Trophoblast cell (in vitro differentiated cells and primary cell): ENCODE measurements at regions not wholly inside any gene's neighbourhood (a gene's known extent, or its start where the extent isn't known, plus 50 kb on each side); places are given as distances from the start of the nearest gene placed in this dataset.

ENCODE experiments used
- DNase-seq, 2 donors: peaks; one replicate each; pipeline ENCODE4 v3.0.0-alpha.2; 2016
- H2AFZ ChIP-seq: 2 replicates; pipeline ENCODE4 v1.6.1; 2013; ENCODE audit warnings: low read length, moderate library complexity, mild to moderate bottlenecking; ENCODE audit not compliant: insufficient read depth, poor library complexity
- H2AK5ac ChIP-seq: 2 replicates; pipeline ENCODE4 v1.6.1; 2013; ENCODE audit warnings: mild to moderate bottlenecking, low read length
- H2BK120ac ChIP-seq: 2 replicates; pipeline ENCODE4 v1.6.1; 2013; ENCODE audit warnings: low read length, mild to moderate bottlenecking, moderate library complexity; ENCODE audit not compliant: insufficient read depth, poor library complexity
- H2BK12ac ChIP-seq: 2 replicates; pipeline ENCODE4 v1.6.1; 2013; ENCODE audit warnings: mild to moderate bottlenecking, low read length, moderate library complexity
- H2BK5ac ChIP-seq: 2 replicates; pipeline ENCODE4 v1.6.1; 2013; ENCODE audit warnings: low read length, low read depth, moderate library complexity, mild to moderate bottlenecking; ENCODE audit not compliant: poor library complexity
- H3K14ac ChIP-seq: 2 replicates; pipeline ENCODE4 v1.6.1; 2013; ENCODE audit warnings: mild to moderate bottlenecking, low read length
- H3K18ac ChIP-seq: 2 replicates; pipeline ENCODE4 v1.6.1; 2013; ENCODE audit warnings: mild to moderate bottlenecking, low read length
- H3K23ac ChIP-seq: 2 replicates; pipeline ENCODE4 v1.6.1; 2013; ENCODE audit warnings: low read length
- H3K27ac ChIP-seq: 2 replicates; pipeline ENCODE4 v1.5.1; 2013; ENCODE audit warnings: low read depth, mild to moderate bottlenecking, inconsistent platforms, low read length, moderate library complexity
- H3K27me3 ChIP-seq: 2 replicates; pipeline ENCODE4 v1.6.1; 2013; ENCODE audit warnings: inconsistent platforms, mild to moderate bottlenecking, low read length, moderate library complexity; ENCODE audit not compliant: insufficient read depth
- H3K36me3 ChIP-seq, 2 experiments: 1 replicate in 1 of 2; 2 replicates in 1 of 2; pipeline ENCODE4 v1.6.1; 2013; ENCODE audit warnings: low read length in 2 of 2, mild to moderate bottlenecking in 2 of 2, moderate library complexity in 1 of 2; ENCODE audit not compliant: insufficient read depth in 2 of 2, control insufficient read depth in 1 of 2
- H3K4ac ChIP-seq: 2 replicates; pipeline ENCODE4 v1.6.1; 2013; ENCODE audit warnings: low read depth, mild to moderate bottlenecking, low read length, moderate library complexity
- H3K4me1 ChIP-seq, 2 experiments: 1 replicate in 1 of 2; 2 replicates in 1 of 2; pipeline ENCODE4 v1.6.1; 2013; ENCODE audit warnings: low read length in 2 of 2, mild to moderate bottlenecking in 2 of 2, moderate library complexity in 1 of 2; ENCODE audit not compliant: insufficient read depth in 2 of 2, control insufficient read depth in 1 of 2
- H3K4me2 ChIP-seq: 2 replicates; pipeline ENCODE4 v1.6.1; 2013; ENCODE audit warnings: inconsistent platforms, mild to moderate bottlenecking, low read length, moderate library complexity
- H3K4me3 ChIP-seq: 2 replicates; pipeline ENCODE4 v1.5.1; 2013; ENCODE audit warnings: mild to moderate bottlenecking, low read depth, low read length, inconsistent platforms
- H3K79me1 ChIP-seq: one replicate; pipeline ENCODE4 v1.6.1; 2013; ENCODE audit warnings: low read length
- H3K79me2 ChIP-seq: 2 replicates; pipeline ENCODE4 v1.6.1; 2013; ENCODE audit warnings: low read length, mild to moderate bottlenecking; ENCODE audit not compliant: control insufficient read depth, insufficient read depth, poor library complexity
- H3K9ac ChIP-seq: 2 replicates; pipeline ENCODE4 v1.6.1; 2013; ENCODE audit warnings: mild to moderate bottlenecking, low read length
- H3K9me3 ChIP-seq: 2 replicates; pipeline ENCODE4 v1.6.1; 2013; ENCODE audit warnings: low read depth, mild to moderate bottlenecking, control low read depth, inconsistent platforms, low read length; ENCODE audit not compliant: insufficient read depth
- H4K12ac ChIP-seq: 2 replicates; pipeline ENCODE4 v1.6.1; 2013; ENCODE audit warnings: low read depth, mild to moderate bottlenecking, low read length, moderate library complexity
- H4K8ac ChIP-seq: 2 replicates; pipeline ENCODE4 v1.6.1; 2013; ENCODE audit warnings: low read depth, mild to moderate bottlenecking, low read length, moderate library complexity
- H4K91ac ChIP-seq: one replicate; pipeline ENCODE4 v1.6.1; 2013; ENCODE audit warnings: low read depth, mild to moderate bottlenecking, low read length, moderate library complexity
- WGBS: extraction: QIAGEN DNeasy Blood & Tissue Kit; methylation state at CpG from one replicate; pipeline ENCODE4 v1.1.7; 2013; ENCODE audit warnings: missing lambda C conversion rate; ENCODE audit not compliant: insufficient read length, insufficient coverage; ENCODE audit errors: extremely low coverage; 5-methylcytosine and 5-hydroxymethylcytosine counted together

- peaks cover 15 to 16% of the 10 kb centered on the region in 2 experiments for H3K4me1 ChIP-seq
- no peak overlapping the region for H2BK120ac ChIP-seq
- H2BK5ac ChIP-seq: no peak overlapping the region
- H3K18ac ChIP-seq: no peak overlapping the region
- WGBS: no CpG with 5 or more reads among the region's 21 CpGs
- no peak overlapping the region for H3K4me2 ChIP-seq
- H3K14ac ChIP-seq: peak overlapping the region; percentile 43
- no peak overlapping the region for H3K9ac ChIP-seq
- no peak overlapping the region for H3K27ac ChIP-seq
- no peak overlapping the region for H3K23ac ChIP-seq
- DNase-seq: no peak
- H3K79me1 ChIP-seq: peaks cover 19% of the 10 kb centered on the region
- H3K36me3 ChIP-seq: peaks cover 7 to 11% of the 10 kb centered on the region in 2 experiments
- no peaks in the 10 kb centered on the region for H3K9me3 ChIP-seq
- H4K8ac ChIP-seq: peak overlapping the region; percentile 54
- no peak overlapping the region for H3K4me3 ChIP-seq
- H3K79me2 ChIP-seq: peaks cover 3% of the 10 kb centered on the region
- no peak overlapping the region for H2AFZ ChIP-seq
- no peak overlapping the region for H2AK5ac ChIP-seq
- H4K12ac ChIP-seq: no peak overlapping the region
- H3K4ac ChIP-seq: no peak overlapping the region
- peak overlapping the region; percentile 18 for H4K91ac ChIP-seq
- H3K27me3 ChIP-seq: no peaks in the 10 kb centered on the region
- peak overlapping the region; percentile 33 for H2BK12ac ChIP-seq
Measured at GRCh38 chr2:16615687-16616615, 49.7 kb downstream of the CYRIA start.

- no peak for DNase-seq
- Histone ChIP-seq H3K18ac (no peak overlapping the region), H2BK120ac (no peak overlapping the region), H2BK12ac (no peak overlapping the region), H3K9ac (no peak overlapping the region), H4K12ac (no peak overlapping the region), H4K91ac (no peak overlapping the region), H3K4me1 (peaks cover 10 to 12% of the 10 kb centered on the region in 2 experiments), H4K8ac (peak overlapping the region; percentile 27), H3K4ac (no peak overlapping the region), H2AK5ac (no peak overlapping the region), H3K4me2 (no peak overlapping the region), H3K23ac (no peak overlapping the region), H3K36me3 (peaks cover 7 to 11% of the 10 kb centered on the region in 2 experiments), H2BK5ac (no peak overlapping the region), H3K79me2 (peaks cover 3% of the 10 kb centered on the region), H2AFZ (no peak overlapping the region), H3K27ac (no peak overlapping the region), H3K14ac (no peak overlapping the region), H3K79me1 (peaks cover 19% of the 10 kb centered on the region), H3K9me3 (no peaks in the 10 kb centered on the region), H3K4me3 (no peak overlapping the region), H3K27me3 (no peaks in the 10 kb centered on the region)
- WGBS: no CpG with 5 or more reads among the region's 3 CpGs
Measured at GRCh38 chr2:16615246-16615645, 50.4 kb downstream of the CYRIA start.

- Histone ChIP-seq H3K27me3 (no peaks in the 10 kb centered on the region), H3K4me2 (no peak overlapping the region), H3K79me2 (peaks cover 3% of the 10 kb centered on the region), H3K18ac (no peak overlapping the region), H4K12ac (no peak overlapping the region), H2AFZ (no peak overlapping the region), H2AK5ac (no peak overlapping the region), H3K4ac (no peak overlapping the region), H3K4me1 (peaks cover 9 to 12% of the 10 kb centered on the region in 2 experiments), H3K9me3 (no peaks in the 10 kb centered on the region), H3K9ac (no peak overlapping the region), H4K91ac (no peak overlapping the region), H3K14ac (no peak overlapping the region), H2BK120ac (no peak overlapping the region), H3K79me1 (peaks cover 16% of the 10 kb centered on the region), H3K23ac (no peak overlapping the region), H3K36me3 (peaks cover 7 to 11% of the 10 kb centered on the region in 2 experiments), H4K8ac (no peak overlapping the region), H2BK5ac (no peak overlapping the region), H3K4me3 (no peak overlapping the region), H2BK12ac (no peak overlapping the region), H3K27ac (peak overlapping the region; percentile 1)
- WGBS: no CpG with 5 or more reads among the region's 10 CpGs
- DNase-seq: peak in 1 of 2 donors; percentile 19
Measured at GRCh38 chr2:16614314-16614860, 51.2 kb downstream of the CYRIA start.

GRCh38 chr2:16613539-16614011 lies 52.1 kb downstream of the CYRIA start:
- Histone ChIP-seq H2BK5ac (no peak overlapping the region), H3K9ac (no peak overlapping the region), H4K12ac (no peak overlapping the region), H4K91ac (no peak overlapping the region), H2BK120ac (no peak overlapping the region), H4K8ac (no peak overlapping the region), H3K79me1 (peaks cover 13% of the 10 kb centered on the region), H2AFZ (no peak overlapping the region), H3K27ac (no peak overlapping the region), H3K36me3 (peaks cover 3 to 9% of the 10 kb centered on the region in 2 experiments), H3K18ac (no peak overlapping the region), H3K4me3 (no peak overlapping the region), H3K4me2 (no peak overlapping the region), H3K14ac (no peak overlapping the region), H3K9me3 (no peaks in the 10 kb centered on the region), H3K27me3 (no peaks in the 10 kb centered on the region), H3K4ac (no peak overlapping the region), H3K79me2 (peaks cover 3% of the 10 kb centered on the region), H2BK12ac (no peak overlapping the region), H3K4me1 (peaks cover 9 to 10% of the 10 kb centered on the region in 2 experiments), H3K23ac (no peak overlapping the region), H2AK5ac (no peak overlapping the region)
- no CpG with 5 or more reads among the region's 6 CpGs for WGBS
- peak in 1 of 2 donors; percentile 54 for DNase-seq
